ENCODE measurements at regions not wholly inside any gene's neighbourhood (a gene's known extent, or its start where the extent isn't known, plus 50 kb on each side); places are given as distances from the start of the nearest gene placed in this dataset.

DNA sequence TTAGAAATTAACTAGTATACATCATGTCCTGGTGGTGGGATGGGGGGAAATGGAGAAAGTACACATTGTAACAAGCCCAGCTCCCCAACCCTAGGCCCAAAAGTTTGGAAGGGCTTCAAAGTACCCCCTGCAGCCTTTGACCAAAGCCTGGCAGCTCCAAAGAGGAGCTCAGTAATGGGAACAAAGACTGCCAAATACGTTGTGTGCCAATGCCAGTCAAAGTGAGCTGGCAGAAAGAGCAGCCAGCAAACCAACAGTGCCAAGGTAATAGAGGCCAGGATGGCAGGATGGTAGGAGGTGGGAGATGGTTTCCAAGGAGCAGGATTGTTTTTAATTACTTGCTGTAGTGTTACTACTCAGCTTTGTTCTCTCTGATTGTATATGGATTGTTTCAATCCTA is 248.3 kb downstream of the COX7C start:
- Mint-ChIP-seq H3K27ac (no peak overlapping the region), H3K9me3 (peaks cover 0 to 2% (median 0%) of the 10 kb centered on the region in 6 donors), H3K36me3 (no peaks in the 10 kb centered on the region), H3K27me3 (ENCODE audit: low read depth in 3 of 3) (peaks cover 0 to 1% (median 0%) of the 10 kb centered on the region in 3 donors), H3K4me3 (no peak overlapping the region), H3K4me1 (no peaks in the 10 kb centered on the region)
- DNase-seq = no peak

DNA sequence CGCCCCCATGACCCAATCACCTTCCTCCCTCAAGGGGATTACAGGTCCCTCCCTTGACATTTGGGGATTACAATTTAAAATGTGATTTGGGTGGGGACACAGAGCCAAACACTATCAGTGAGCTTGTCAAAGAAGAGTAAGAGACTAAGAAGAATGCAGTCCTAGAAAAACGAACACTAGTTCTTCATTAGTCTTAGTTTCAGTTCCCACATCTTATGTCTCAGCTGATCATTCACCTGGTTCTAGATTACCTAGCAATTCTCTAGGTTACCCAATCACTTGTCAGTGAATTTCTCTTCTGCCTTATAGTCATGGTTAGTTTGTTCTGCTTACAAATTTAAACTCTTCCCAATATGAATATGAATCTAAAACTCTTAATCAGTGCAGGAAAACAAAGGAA is 251.5 kb downstream of the COX7C start:
- Mint-ChIP-seq H3K4me1 (no peaks in the 10 kb centered on the region), H3K4me3 (no peak overlapping the region), H3K27me3 (ENCODE audit: low read depth in 3 of 3) (no peaks in the 10 kb centered on the region), H3K27ac (no peak overlapping the region), H3K9me3 (peaks cover 0 to 2% (median 0%) of the 10 kb centered on the region in 6 donors), H3K36me3 (no peaks in the 10 kb centered on the region)
- no peak for DNase-seq

DNA sequence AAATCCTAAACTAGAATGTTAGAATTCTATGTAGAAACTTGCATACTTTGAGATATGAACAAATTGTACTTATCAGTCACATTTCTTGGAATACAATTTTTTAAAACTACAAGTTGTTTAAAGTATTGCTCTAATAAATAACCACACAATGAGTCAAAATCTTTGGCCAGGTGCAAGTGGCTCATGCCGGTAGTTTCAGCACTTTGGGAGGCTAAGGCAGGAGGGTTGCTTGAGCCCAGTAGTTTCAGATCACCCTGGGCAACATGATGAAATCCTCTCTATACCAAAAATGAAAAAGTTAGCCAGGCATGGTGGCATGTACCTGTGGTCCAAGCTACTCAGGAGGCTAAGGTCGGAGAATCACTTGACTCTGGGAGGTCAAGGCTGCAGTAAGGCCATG is 257.8 kb downstream of the COX7C start:
- H3K4me3 Mint-ChIP-seq = no peak overlapping the region
- H3K27me3 Mint-ChIP-seq (ENCODE audit: low read depth in 3 of 3) = no peaks in the 10 kb centered on the region
- peaks cover 0 to 4% (median 0%) of the 10 kb centered on the region in 6 donors for H3K9me3 Mint-ChIP-seq
- H3K36me3 Mint-ChIP-seq = no peaks in the 10 kb centered on the region
- DNase-seq = no peak
- no peaks in the 10 kb centered on the region for H3K4me1 Mint-ChIP-seq
- H3K27ac Mint-ChIP-seq = no peak overlapping the region

DNA sequence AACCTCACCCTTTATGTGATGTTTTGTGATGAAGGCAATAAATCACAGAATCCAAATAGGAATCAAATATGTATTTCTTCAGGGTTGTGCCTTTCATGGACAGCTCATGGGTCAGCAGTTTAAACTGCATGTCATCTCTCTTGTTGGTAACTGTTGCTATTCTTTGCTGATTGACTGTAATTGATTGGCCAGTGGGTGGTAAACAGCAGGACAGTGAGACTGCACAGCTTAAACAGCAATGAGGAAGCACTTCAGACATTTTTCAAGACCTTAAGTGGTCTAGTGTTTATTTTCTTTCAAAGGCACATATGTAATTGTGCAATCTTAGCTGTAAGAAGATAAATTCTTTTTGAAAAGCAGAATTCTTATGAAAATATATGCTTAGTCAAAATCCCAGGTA is 260.5 kb downstream of the COX7C start:
- H3K9me3 Mint-ChIP-seq = peaks cover 0 to 4% (median 0%) of the 10 kb centered on the region in 6 donors
- H3K27me3 Mint-ChIP-seq (ENCODE audit: low read depth in 3 of 3) = no peaks in the 10 kb centered on the region
- DNase-seq = no peak
- H3K36me3 Mint-ChIP-seq = no peaks in the 10 kb centered on the region
- no peaks in the 10 kb centered on the region for H3K4me1 Mint-ChIP-seq
- H3K27ac Mint-ChIP-seq = no peak overlapping the region
- no peak overlapping the region for H3K4me3 Mint-ChIP-seq

DNA sequence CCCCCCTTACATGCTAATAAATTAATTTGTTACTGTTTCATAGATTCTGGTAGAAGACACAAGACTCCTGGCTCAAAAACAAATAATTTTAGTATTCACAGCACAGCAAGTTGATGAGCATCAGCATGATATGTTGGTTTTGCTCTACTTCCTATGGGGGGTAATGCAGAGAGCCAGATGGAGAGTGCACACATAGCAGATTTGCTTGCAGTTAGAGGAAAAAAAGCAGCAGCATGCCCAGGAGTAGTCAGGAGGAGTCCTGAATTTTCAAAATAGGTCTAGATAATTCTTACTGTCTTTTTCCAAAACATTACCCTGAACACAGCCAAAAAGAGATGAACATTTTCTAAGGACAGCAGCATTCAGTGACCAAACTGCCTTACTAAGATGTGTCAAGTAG is 261.3 kb downstream of the COX7C start:
- Mint-ChIP-seq H3K4me1 (no peaks in the 10 kb centered on the region), H3K36me3 (no peaks in the 10 kb centered on the region), H3K4me3 (no peak overlapping the region), H3K27ac (no peak overlapping the region), H3K27me3 (ENCODE audit: low read depth in 3 of 3) (no peaks in the 10 kb centered on the region), H3K9me3 (peaks cover 0 to 4% (median 0%) of the 10 kb centered on the region in 6 donors)
- DNase-seq = no peak

DNA sequence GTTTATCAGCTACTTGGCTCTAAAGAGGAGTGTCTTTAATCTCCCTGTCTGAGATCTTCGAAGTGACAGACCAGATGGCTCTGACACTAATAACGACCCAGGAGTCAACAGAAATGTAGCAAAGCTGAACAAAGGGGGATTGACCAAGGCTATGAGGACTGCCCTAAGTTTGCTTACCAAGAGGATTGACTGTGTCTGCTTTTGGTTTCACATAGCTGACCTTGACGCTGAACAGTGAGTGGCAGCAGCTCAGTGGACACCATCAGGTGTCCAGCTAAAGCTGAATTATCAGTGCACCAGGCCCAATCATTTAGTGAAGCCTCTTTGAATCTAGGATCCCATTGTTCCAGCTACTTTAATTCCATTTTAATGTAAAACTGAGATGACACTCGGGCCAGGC is 262.6 kb downstream of the COX7C start:
- Mint-ChIP-seq H3K36me3 (no peaks in the 10 kb centered on the region), H3K27me3 (ENCODE audit: low read depth in 3 of 3) (no peaks in the 10 kb centered on the region), H3K4me1 (no peaks in the 10 kb centered on the region), H3K27ac (no peak overlapping the region), H3K4me3 (no peak overlapping the region), H3K9me3 (peaks cover 0 to 4% (median 0%) of the 10 kb centered on the region in 6 donors)
- no peak for DNase-seq

DNA sequence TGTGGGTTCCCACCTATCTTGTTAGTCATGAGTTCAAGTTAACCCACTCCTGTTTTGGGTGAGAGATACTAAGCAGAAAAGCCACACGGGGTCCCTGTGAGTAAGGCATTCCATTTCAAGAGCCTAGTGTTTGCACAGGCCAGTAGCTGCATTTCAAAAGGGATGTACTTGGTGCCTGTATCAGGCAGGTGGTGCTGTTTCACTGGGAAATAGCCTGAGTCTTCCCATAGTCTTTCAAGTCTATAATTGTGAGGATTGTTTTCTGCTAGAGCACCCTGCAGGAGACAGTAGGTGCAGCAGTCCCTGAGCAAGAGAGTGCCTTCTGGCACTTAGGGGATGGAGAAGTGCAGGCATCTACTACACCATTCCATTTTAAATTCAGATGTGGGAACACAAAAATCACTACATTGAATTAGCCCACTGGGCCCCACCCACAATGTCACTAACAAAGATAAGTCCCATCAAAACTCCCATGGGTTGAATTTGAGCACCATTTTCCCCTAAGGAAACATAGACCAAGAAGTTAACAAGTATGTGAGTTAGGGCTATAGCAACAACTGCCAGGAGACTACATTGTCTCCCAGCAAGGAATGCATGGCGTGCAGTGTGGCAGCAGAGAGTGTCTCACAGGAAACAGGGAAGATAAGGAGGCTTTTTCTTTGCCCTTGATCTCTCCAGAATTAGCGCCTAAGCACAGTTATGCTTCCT is 263.2 kb downstream of the COX7C start:
- H3K4me3 Mint-ChIP-seq = no peak overlapping the region
- H3K27ac Mint-ChIP-seq = no peak overlapping the region
- DNase-seq = peak; percentile 9 to 30 (median 20)
- no peaks in the 10 kb centered on the region for H3K27me3 Mint-ChIP-seq (ENCODE audit: low read depth in 3 of 3)
- H3K4me1 Mint-ChIP-seq = no peaks in the 10 kb centered on the region
- peaks cover 0 to 4% (median 0%) of the 10 kb centered on the region in 6 donors for H3K9me3 Mint-ChIP-seq
- H3K36me3 Mint-ChIP-seq = no peaks in the 10 kb centered on the region

DNA sequence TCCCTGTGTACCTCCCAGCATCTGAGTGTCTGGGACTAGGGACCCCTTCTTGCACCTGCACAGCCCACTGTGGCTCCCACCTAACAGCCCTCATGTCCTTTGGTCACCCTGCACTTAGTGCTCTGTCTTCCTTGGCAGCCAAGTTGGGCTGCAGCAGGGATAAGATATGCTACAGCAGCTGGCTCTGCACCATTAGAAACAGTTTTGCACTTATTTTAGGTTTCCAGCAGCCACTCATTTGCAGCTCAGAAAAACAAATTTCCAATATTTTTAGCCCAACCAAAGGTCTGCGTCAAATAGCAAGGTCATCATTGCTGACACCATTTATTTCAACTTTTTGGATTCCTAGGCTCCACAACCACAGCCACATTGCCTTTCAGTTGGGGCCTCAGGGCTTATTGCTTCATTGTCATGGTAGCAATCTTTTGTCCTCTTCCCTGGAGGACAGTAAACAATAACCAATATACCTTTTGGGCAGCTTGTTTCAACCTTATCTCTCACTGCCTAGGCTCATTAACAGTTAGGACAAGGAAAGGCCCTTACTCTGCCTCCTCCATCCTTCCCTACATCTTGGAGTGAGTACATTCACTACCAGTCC is 263.9 kb downstream of the COX7C start:
- Mint-ChIP-seq H3K36me3 (no peaks in the 10 kb centered on the region), H3K4me1 (no peaks in the 10 kb centered on the region), H3K27ac (no peak overlapping the region), H3K27me3 (ENCODE audit: low read depth in 3 of 3) (no peaks in the 10 kb centered on the region), H3K4me3 (no peak overlapping the region), H3K9me3 (peaks cover 0 to 4% (median 0%) of the 10 kb centered on the region in 6 donors)
- DNase-seq = no peak

DNA sequence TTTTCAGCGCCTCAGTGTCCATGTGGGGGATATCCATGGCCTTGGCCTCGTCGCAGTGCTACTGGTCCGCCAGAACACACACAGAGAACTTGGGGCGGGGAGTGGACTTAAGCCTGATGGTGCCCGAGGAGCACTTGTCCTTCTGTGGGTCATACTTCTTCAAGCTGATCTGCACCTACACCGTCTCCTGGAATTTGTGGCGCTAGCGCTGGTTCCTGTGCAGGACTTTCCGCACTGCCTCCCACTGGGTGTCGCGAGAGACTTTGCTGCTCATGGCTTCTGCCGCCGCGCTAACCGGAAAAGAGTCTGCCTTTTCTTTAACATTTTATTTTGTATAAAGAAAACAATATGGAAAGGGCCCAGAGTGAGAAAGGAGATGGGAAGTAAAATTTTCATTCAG is 266.9 kb downstream of the COX7C start:
- H3K9me3 Mint-ChIP-seq = no peaks in the 10 kb centered on the region
- H3K27ac Mint-ChIP-seq = no peak overlapping the region
- H3K36me3 Mint-ChIP-seq = no peaks in the 10 kb centered on the region
- peaks cover 0 to 2% (median 1%) of the 10 kb centered on the region in 3 donors for H3K27me3 Mint-ChIP-seq (ENCODE audit: low read depth in 3 of 3)
- DNase-seq = no peak
- H3K4me3 Mint-ChIP-seq = no peak overlapping the region
- H3K4me1 Mint-ChIP-seq = no peaks in the 10 kb centered on the region

DNA sequence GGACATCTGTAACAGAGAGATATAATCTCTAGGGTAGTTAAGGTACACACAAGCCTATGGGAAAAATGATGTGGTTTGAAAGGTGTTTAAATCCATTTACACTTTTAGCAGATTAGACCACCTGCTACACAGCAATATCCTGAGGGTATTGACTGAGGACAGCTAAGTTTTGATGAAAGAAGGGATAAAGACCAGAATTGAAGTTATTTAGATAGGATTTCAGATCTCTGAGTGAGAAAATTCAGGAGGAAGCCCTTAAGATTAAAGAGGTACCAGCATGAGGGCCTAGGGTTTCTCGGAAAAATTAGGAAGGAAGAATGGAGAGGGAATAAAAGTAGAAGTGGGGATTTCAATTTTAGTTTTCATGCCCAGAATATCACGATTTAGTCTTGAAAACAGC is 267.3 kb downstream of the COX7C start:
- Mint-ChIP-seq H3K9me3 (no peaks in the 10 kb centered on the region), H3K4me3 (no peak overlapping the region), H3K4me1 (no peaks in the 10 kb centered on the region), H3K27me3 (ENCODE audit: low read depth in 3 of 3) (peaks cover 0 to 2% (median 1%) of the 10 kb centered on the region in 3 donors), H3K36me3 (no peaks in the 10 kb centered on the region), H3K27ac (no peak overlapping the region)
- DNase-seq = no peak

DNA sequence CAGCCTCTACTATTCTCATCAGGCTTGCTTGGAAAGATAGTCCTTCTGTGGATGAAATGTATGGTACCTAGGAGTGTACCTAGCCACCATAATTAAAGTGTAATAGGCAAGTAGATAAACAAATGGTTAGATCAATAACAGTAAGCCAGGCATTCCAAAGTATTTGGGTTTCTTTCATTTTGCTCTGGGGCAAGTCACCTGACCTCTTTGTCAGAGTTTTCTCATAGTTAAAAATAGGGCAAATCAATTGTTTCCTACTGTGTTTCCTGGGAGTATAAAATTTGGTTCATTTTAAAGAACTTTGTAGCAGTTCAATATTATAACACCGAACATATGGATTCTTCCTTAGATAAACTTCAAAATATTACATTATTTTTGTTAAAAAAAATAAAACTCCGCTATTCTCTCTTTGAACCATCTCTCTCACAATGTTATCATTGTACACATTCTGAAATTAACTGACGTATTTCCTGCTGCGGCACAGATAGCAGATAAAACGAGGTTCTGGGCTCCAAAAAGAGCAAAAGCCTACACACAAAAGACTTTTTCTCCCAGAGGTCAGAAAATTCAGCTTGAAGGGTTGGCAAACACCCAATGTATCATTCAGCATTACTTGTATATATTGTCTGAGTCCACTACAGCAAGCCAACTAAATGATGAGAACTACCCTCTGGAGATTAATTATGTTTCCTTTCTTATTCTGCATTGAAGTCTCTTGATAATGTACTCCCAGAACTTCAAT is 267.9 kb downstream of the COX7C start:
- H3K36me3 Mint-ChIP-seq = no peaks in the 10 kb centered on the region
- no peak for DNase-seq

DNA sequence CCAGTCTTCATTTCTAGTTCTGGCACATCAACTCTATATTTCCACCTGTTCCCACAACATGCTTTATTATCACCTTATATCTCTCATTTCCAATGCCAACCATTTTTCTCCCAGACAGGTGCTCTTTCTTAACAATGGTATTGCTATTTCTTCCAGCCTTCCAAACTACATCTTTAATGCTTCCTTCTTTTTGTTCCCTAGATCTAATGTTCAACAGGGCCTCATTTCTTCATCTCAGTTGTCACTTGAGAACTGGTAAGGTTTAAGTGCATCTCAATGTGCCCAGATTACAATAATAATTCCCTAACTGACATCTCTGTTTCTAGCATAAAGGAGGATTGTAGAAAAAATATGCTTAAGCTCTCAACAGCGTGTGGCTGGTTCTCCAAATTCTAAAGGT is 272.6 kb downstream of the COX7C start:
- Mint-ChIP-seq H3K27ac (no peak overlapping the region), H3K4me3 (no peak overlapping the region), H3K36me3 (no peaks in the 10 kb centered on the region), H3K9me3 (no peaks in the 10 kb centered on the region), H3K27me3 (ENCODE audit: low read depth in 3 of 3) (peaks cover 1 to 4% (median 1%) of the 10 kb centered on the region in 3 donors), H3K4me1 (no peaks in the 10 kb centered on the region)
- DNase-seq = no peak

More for the DNA sequence above, 267.9 kb downstream of the COX7C start:
- Mint-ChIP-seq H3K4me1 (no peaks in the 10 kb centered on the region), H3K27me3 (ENCODE audit: low read depth in 3 of 3) (peaks cover 0 to 2% (median 1%) of the 10 kb centered on the region in 3 donors), H3K4me3 (no peak overlapping the region), H3K9me3 (no peaks in the 10 kb centered on the region), H3K27ac (no peak overlapping the region)

DNA sequence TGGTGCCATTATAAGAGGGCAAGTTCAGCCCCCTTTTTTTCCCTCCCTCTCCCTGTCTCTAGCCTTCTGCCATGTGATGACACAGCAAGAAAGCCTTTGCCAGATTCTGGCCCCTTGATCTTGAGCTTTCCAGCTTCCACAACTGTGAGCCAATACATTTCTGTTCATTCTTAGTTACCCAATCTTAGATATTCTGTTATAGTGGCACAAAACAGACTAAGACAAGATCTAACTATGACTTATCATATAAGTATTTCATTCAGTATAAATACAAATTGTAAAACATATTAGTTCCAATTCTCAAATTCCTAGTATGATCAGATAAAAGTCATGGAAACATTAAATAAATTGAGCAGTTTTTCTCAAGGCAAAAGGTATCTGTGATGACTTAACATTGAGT is 276.3 kb downstream of the COX7C start:
- H3K36me3 Mint-ChIP-seq = no peaks in the 10 kb centered on the region
- H3K4me1 Mint-ChIP-seq = no peaks in the 10 kb centered on the region

DNA sequence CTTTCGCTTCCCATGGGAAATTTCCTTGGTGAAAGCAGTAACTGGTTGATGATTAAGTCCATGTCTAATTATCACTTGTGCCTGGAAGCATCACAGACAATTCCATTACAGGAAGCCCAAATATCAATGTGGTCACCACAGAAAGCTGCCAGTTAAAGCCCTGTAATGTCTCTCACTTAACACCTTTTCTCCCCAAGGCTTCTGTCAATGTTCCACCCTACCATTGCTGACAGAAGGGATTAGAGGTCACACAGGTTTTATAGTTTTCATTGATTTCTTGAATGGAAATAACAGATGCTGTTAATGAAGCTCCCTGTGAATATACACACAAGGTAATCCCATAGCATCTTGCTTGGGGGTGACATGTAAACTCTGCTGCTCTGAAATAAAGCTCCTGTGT is 279.2 kb downstream of the COX7C start:
- Mint-ChIP-seq H3K27me3 (ENCODE audit: low read depth in 3 of 3) (peaks cover 0 to 5% (median 4%) of the 10 kb centered on the region in 3 donors), H3K4me1 (no peaks in the 10 kb centered on the region), H3K9me3 (no peaks in the 10 kb centered on the region), H3K36me3 (no peaks in the 10 kb centered on the region), H3K4me3 (no peak overlapping the region), H3K27ac (no peak overlapping the region)
- no peak for DNase-seq

More for the DNA sequence above, 276.3 kb downstream of the COX7C start:
- H3K4me3 Mint-ChIP-seq = no peak overlapping the region
- H3K9me3 Mint-ChIP-seq = no peaks in the 10 kb centered on the region
- no peak for DNase-seq
- H3K27me3 Mint-ChIP-seq (ENCODE audit: low read depth in 3 of 3) = peaks cover 0 to 3% (median 1%) of the 10 kb centered on the region in 3 donors
- no peak overlapping the region for H3K27ac Mint-ChIP-seq
